ENCODE measurements at regions not wholly inside any gene's neighbourhood (a gene's known extent, or its start where the extent isn't known, plus 50 kb on each side); places are given as distances from the start of the nearest gene placed in this dataset.

GRCh38 chr20:22472447-22473100, 111.8 kb downstream of the FOXA2 start:
- no peaks in the 10 kb centered on the region for H3K36me3 ChIP-seq
- H3K27me3 ChIP-seq, result no peaks in the 10 kb centered on the region
- H3K4me3 ChIP-seq (ENCODE audit: low read depth in 1 of 2, low read length in 1 of 2), result no peak overlapping the region
- peaks cover 2 to 7% of the 10 kb centered on the region in 2 experiments for H3K4me1 ChIP-seq (ENCODE audit: control insufficient read depth in 1 of 2, insufficient read depth in 1 of 2, low read depth in 1 of 2, low read length in 1 of 2)
- no peaks in the 10 kb centered on the region for H3K9me3 ChIP-seq
- TF ChIP-seq CTCF (IDR thresholded peaks at IDR 0.05), result no peak
- H3K27ac ChIP-seq, result no peak overlapping the region

DNA sequence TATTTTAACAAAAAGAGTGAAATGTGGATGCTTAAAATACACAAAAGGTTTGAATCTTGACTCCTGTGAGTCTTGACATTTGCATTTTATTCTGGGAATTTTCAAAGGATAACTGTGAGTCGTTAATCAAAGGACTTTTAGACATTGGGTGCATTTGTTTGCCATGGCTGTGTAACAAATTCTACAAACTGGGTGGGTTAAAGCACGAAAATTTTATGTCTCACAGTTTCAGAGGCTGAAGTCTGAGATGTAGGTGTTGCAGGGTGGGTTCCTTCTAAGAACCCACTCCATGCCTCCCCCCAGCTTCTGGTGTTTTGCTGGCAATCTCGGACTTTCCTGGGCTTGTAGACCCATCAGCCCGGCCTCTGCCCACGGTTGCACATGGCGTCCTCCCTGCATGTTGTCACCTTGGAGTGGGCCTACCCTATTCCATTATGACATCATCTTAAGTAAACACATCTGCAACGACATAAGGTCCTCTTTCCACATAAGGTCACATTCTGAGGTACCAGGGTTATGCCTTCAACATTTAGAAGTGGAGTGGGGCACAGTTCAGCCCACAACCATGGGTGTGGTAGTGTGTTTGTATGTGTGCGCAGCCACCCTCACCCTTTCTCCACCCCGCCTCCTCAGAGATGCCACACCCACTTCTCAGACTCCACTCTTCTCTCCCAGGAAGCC, 113.1 kb downstream of the FOXA2 start:
- H3K27me3 ChIP-seq, result no peaks in the 10 kb centered on the region
- H3K9me3 ChIP-seq, result no peaks in the 10 kb centered on the region
- no peak overlapping the region for H3K27ac ChIP-seq
- no peaks in the 10 kb centered on the region for H3K36me3 ChIP-seq
- no peak for TF ChIP-seq CTCF (IDR thresholded peaks at IDR 0.05)
- peaks cover 2 to 7% of the 10 kb centered on the region in 2 experiments for H3K4me1 ChIP-seq (ENCODE audit: control insufficient read depth in 1 of 2, insufficient read depth in 1 of 2, low read depth in 1 of 2, low read length in 1 of 2)
- H3K4me3 ChIP-seq (ENCODE audit: low read depth in 1 of 2, low read length in 1 of 2), result no peak overlapping the region

- H3K27me3 ChIP-seq, result no peaks in the 10 kb centered on the region
- no peak overlapping the region for H3K27ac ChIP-seq
- no peak for TF ChIP-seq CTCF (IDR thresholded peaks at IDR 0.05)
- peaks cover 2 to 7% of the 10 kb centered on the region in 2 experiments for H3K4me1 ChIP-seq (ENCODE audit: control insufficient read depth in 1 of 2, insufficient read depth in 1 of 2, low read depth in 1 of 2, low read length in 1 of 2)
- H3K4me3 ChIP-seq (ENCODE audit: low read depth in 1 of 2, low read length in 1 of 2), result no peak overlapping the region
- H3K36me3 ChIP-seq, result no peaks in the 10 kb centered on the region
- H3K9me3 ChIP-seq, result no peaks in the 10 kb centered on the region
These were observed 113.7 kb downstream of the FOXA2 start for GRCh38 chr20:22470620-22471026.

DNA sequence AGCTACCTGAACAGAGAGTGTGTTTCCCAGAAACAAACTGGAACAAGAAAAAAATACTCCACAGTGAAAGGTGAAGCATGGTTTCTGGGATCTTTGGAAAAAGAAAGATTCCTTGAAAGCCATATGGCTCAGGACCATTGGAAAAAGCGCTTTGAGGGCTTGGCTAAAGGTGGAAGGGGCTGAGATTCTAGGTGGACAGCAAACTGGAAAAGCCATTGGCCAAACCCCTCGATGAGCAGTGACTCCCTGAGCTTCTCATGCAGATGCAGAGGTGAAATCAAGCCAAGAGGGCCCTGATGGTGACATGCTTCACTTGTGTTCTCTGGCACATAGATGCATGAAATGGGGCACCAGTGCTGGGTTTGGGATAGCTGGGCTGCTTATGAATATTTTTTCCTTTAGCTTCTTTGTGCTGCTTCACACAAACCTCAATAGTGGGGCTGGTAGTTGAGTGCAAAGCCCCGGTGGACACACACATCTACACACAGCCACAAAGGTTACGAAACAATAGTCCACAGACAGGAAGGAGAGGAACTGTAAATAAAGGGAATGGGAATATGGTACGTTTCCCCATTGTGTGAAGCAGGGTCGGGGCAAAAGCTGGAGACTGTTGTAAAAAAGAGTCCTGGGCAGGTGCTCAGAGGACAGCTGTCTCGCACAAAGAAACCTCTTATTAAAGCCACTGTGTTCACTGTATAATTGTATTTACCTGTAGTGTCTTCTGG, 117.8 kb downstream of the FOXA2 start:
- Histone ChIP-seq H3K4me1 (ENCODE audit: control insufficient read depth in 1 of 2, insufficient read depth in 1 of 2, low read depth in 1 of 2, low read length in 1 of 2) (peaks cover 2 to 7% of the 10 kb centered on the region in 2 experiments), H3K9me3 (no peaks in the 10 kb centered on the region), H3K27me3 (peaks cover 15% of the 10 kb centered on the region), H3K4me3 (ENCODE audit: low read depth in 1 of 2, low read length in 1 of 2) (no peak overlapping the region), H3K36me3 (no peaks in the 10 kb centered on the region), H3K27ac (no peak overlapping the region)
- TF ChIP-seq CTCF (IDR thresholded peaks at IDR 0.05), result no peak

- Histone ChIP-seq H3K9me3 (no peaks in the 10 kb centered on the region), H3K27me3 (peaks cover 15% of the 10 kb centered on the region), H3K27ac (no peak overlapping the region), H3K4me1 (ENCODE audit: control insufficient read depth in 1 of 2, insufficient read depth in 1 of 2, low read depth in 1 of 2, low read length in 1 of 2) (peaks cover 2 to 7% of the 10 kb centered on the region in 2 experiments), H3K36me3 (no peaks in the 10 kb centered on the region), H3K4me3 (ENCODE audit: low read depth in 1 of 2, low read length in 1 of 2) (no peak overlapping the region)
- no peak for TF ChIP-seq CTCF (IDR thresholded peaks at IDR 0.05)
These were observed 118.5 kb downstream of the FOXA2 start for GRCh38 chr20:22465622-22466446.

Measured in neutrophil (primary cell).